Ovary (tissue), 3 donors: ENCODE measurements at regions not wholly inside any gene's neighbourhood (a gene's known extent, or its start where the extent isn't known, plus 50 kb on each side); places are given as distances from the start of the nearest gene placed in this dataset.

ENCODE experiments used
- POLR2A ChIP-seq: fragments of 450-650 bp; IDR thresholded peaks from one replicate; pipeline ENCODE4 v1.6.1; 2017; ENCODE audit warnings: antibody characterized with exemption, mild to moderate bottlenecking, moderate library complexity
- TF ChIP-seq, protein P1 (sequence below), 3 donors: fragments of 450-650 bp in 2 of 3; fragments of 200-600 bp in 1 of 3; IDR thresholded peaks; one replicate each; pipeline versions ENCODE4 v1.5.1 to v1.8.0; 2016 to 2022; ENCODE audit warnings: antibody characterized with exemption in 3 of 3, mild to moderate bottlenecking in 1 of 3
- donor health status: DM: no; HTN: no; CAD: no.

DNA sequence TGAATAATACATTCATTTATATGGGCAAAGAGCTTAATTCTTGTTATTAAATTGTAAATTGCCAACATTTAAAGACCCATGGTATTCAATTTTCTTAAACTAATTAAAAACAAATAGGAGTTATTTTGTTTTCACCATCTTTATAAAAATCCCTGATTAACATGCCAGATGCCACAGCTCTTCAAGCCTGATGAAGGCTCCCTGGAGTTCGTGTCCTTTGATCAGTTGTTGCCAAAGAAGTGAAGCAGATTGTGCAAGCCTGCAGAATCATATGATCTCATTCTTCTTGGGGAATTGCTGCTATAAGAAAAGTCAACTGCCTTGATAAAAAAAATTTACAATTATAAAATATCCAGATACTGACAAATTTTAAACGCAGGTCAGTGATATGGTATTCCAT is 288.3 kb upstream of the PPFIA2 start:
- TF ChIP-seq, protein P1, sequence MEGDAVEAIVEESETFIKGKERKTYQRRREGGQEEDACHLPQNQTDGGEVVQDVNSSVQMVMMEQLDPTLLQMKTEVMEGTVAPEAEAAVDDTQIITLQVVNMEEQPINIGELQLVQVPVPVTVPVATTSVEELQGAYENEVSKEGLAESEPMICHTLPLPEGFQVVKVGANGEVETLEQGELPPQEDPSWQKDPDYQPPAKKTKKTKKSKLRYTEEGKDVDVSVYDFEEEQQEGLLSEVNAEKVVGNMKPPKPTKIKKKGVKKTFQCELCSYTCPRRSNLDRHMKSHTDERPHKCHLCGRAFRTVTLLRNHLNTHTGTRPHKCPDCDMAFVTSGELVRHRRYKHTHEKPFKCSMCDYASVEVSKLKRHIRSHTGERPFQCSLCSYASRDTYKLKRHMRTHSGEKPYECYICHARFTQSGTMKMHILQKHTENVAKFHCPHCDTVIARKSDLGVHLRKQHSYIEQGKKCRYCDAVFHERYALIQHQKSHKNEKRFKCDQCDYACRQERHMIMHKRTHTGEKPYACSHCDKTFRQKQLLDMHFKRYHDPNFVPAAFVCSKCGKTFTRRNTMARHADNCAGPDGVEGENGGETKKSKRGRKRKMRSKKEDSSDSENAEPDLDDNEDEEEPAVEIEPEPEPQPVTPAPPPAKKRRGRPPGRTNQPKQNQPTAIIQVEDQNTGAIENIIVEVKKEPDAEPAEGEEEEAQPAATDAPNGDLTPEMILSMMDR (IDR thresholded peaks at IDR 0.05) = no peak
- no peak for TF ChIP-seq POLR2A
